Small intestine (tissue), 7 donors: ENCODE measurements at regions not wholly inside any gene's neighbourhood (a gene's known extent, or its start where the extent isn't known, plus 50 kb on each side); places are given as distances from the start of the nearest gene placed in this dataset.

Experiments used
- DNase-seq, 2 donors: peaks; one replicate each; pipeline versions ENCODE4 v3.0.0 to v3.0.0-alpha.2; 2013
- FAIRE-seq: peaks from 2 replicates; lab custom pipeline; 2012; peaks lifted over from hg19 to GRCh38; lab: Jason Lieb, UNC
- H3K27ac ChIP-seq, 3 donors: one replicate each; pipeline ENCODE4 v1.5.1; 2013; ENCODE audit warnings: low read length in 2 of 3, mild to moderate bottlenecking in 2 of 3, control low read depth in 1 of 3, inconsistent platforms in 1 of 3, low read depth in 1 of 3, moderate library complexity in 1 of 3
- H3K27me3 ChIP-seq, 3 donors: one replicate each; pipeline ENCODE4 v1.6.1; 2013; ENCODE audit warnings: low read length in 3 of 3, inconsistent platforms in 1 of 3; ENCODE audit not compliant: control insufficient read depth in 3 of 3, insufficient read depth in 3 of 3
- H3K36me3 ChIP-seq, 3 donors: one replicate each; pipeline ENCODE4 v1.6.1; 2013; ENCODE audit warnings: low read length in 3 of 3, inconsistent platforms in 1 of 3, low read depth in 1 of 3, mild to moderate bottlenecking in 1 of 3, moderate library complexity in 1 of 3; ENCODE audit not compliant: control insufficient read depth in 3 of 3, insufficient read depth in 2 of 3
- H3K4me1 ChIP-seq, 3 donors: one replicate each; pipeline ENCODE4 v1.6.1; 2013; ENCODE audit warnings: low read length in 2 of 3, inconsistent platforms in 1 of 3, low read depth in 1 of 3, mild to moderate bottlenecking in 1 of 3, moderate library complexity in 1 of 3; ENCODE audit not compliant: control insufficient read depth in 3 of 3, insufficient read depth in 2 of 3
- H3K4me3 ChIP-seq, 3 donors: one replicate each; pipeline ENCODE4 v1.5.1; 2013; ENCODE audit warnings: low read length in 3 of 3, control low read depth in 1 of 3, inconsistent platforms in 1 of 3, low read depth in 1 of 3, mild to moderate bottlenecking in 1 of 3, moderate library complexity in 1 of 3
- H3K9me3 ChIP-seq, 2 donors: one replicate each; pipeline ENCODE4 v1.6.1; 2013; ENCODE audit warnings: low read depth in 1 of 2, low read length in 1 of 2; ENCODE audit not compliant: control insufficient read depth in 2 of 2, insufficient read depth in 1 of 2
- WGBS, 3 donors: extraction: QIAGEN DNeasy Blood & Tissue Kit; methylation state at CpG; one replicate each; pipeline ENCODE4 v1.1.7; 2013; 5-methylcytosine and 5-hydroxymethylcytosine counted together
- donor health status: healthy with polysubstance abuse.
- donor health status: control.
- donor health status: control.
- donor health status: Bipolar disorder and iron deficiency.
- donor health status: healthy.

DNA sequence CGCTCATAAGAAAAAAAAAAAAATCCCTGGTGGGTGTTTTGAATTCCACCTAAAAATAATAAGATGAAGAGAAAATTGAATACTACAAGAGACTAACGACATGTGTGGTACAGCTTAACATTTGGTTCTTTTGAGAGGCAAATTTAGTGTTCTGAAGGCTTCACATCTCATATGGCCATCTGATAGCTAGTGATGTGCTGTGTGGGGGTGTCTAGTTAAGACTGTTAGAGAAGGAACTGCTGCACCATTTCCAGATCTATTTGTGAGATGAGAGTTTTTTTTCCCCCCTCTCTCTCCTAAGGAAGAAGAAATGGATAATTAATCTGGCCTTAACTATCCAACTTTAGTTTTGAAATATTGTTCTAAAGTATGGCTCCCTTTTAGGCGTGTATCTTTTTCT lies 321.6 kb downstream of the SLC4A3 start:
- H3K27me3 ChIP-seq: no peaks in the 10 kb centered on the region
- H3K4me3 ChIP-seq: no peak overlapping the region
- no peaks in the 10 kb centered on the region for H3K36me3 ChIP-seq
- no peak overlapping the region for H3K27ac ChIP-seq
- 82 to 86% (median 83%) methylated on average over 3 of the region's 3 CpGs for WGBS, 3 donors
- H3K4me1 ChIP-seq: no peaks in the 10 kb centered on the region
- DNase-seq (no peak), FAIRE-seq (no peak)
- no peaks in the 10 kb centered on the region for H3K9me3 ChIP-seq

GRCh38 chr2:219951099-219951498 lies 323.7 kb downstream of the SLC4A3 start:
- no peaks in the 10 kb centered on the region for H3K27me3 ChIP-seq
- no peak overlapping the region for H3K27ac ChIP-seq
- H3K4me3 ChIP-seq: no peak overlapping the region
- DNase-seq: no peak
- H3K36me3 ChIP-seq: no peaks in the 10 kb centered on the region
- no peaks in the 10 kb centered on the region for H3K4me1 ChIP-seq
- peaks cover 0 to 5% of the 10 kb centered on the region in 2 donors for H3K9me3 ChIP-seq
- FAIRE-seq: no peak

- WGBS, 3 donors: 59 to 70% (median 68%) methylated on average over 1 of the region's 1 CpG
- FAIRE-seq: no peak
- no peak overlapping the region for H3K27ac ChIP-seq
- H3K36me3 ChIP-seq: no peaks in the 10 kb centered on the region
- no peak for DNase-seq
- no peak overlapping the region for H3K4me3 ChIP-seq
- no peaks in the 10 kb centered on the region for H3K27me3 ChIP-seq
- no peaks in the 10 kb centered on the region for H3K4me1 ChIP-seq
- H3K9me3 ChIP-seq: peaks cover 0 to 13% of the 10 kb centered on the region in 2 donors
Observed at GRCh38 chr2:219954331-219954730, 326.9 kb downstream of the SLC4A3 start.

- Histone ChIP-seq H3K9me3 (peaks cover 0 to 13% of the 10 kb centered on the region in 2 donors), H3K4me1 (no peaks in the 10 kb centered on the region), H3K27me3 (no peaks in the 10 kb centered on the region), H3K4me3 (no peak overlapping the region), H3K36me3 (no peaks in the 10 kb centered on the region), H3K27ac (no peak overlapping the region)
- WGBS, 3 donors: 6 to 42% (median 8%) methylated on average over 1 of the region's 1 CpG
- FAIRE-seq (no peak), DNase-seq (no peak)
Observed at GRCh38 chr2:219957820-219958219, 330.4 kb downstream of the SLC4A3 start.

- Histone ChIP-seq H3K9me3 (peaks cover 0 to 13% of the 10 kb centered on the region in 2 donors), H3K4me3 (no peak overlapping the region), H3K36me3 (no peaks in the 10 kb centered on the region), H3K27me3 (no peaks in the 10 kb centered on the region), H3K4me1 (no peaks in the 10 kb centered on the region), H3K27ac (no peak overlapping the region)
- no peak for FAIRE-seq
- WGBS, 3 donors: 41 to 72% (median 66%) methylated on average over 1 of the region's 1 CpG
- DNase-seq: no peak
Observed at GRCh38 chr2:219958941-219959340, 331.5 kb downstream of the SLC4A3 start.

DNA sequence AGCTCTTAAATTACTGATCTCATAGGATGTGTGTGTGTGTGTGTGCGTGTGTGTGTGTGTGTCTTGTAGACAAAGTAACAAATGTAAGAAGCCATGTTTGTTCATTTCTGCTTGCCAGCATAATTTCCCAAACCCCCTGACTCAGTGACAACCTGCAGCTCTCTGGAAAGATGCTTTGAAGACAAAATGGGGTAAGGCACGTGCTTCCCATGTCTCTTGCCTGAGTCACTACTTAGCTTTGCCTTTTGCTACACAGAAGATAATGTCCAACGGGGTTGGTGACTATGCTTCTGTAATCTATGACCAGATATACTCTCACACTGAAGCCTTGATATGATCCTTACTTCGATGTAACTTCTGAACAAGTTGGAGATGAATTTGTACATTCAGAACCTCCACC lies 332.0 kb downstream of the SLC4A3 start:
- FAIRE-seq (no peak), DNase-seq (no peak)
- no peaks in the 10 kb centered on the region for H3K27me3 ChIP-seq
- H3K27ac ChIP-seq: no peak overlapping the region
- H3K4me3 ChIP-seq: no peak overlapping the region
- H3K36me3 ChIP-seq: no peaks in the 10 kb centered on the region
- peaks cover 0 to 13% of the 10 kb centered on the region in 2 donors for H3K9me3 ChIP-seq
- WGBS, 3 donors: 37 to 70% (median 37%) methylated on average over 4 of the region's 4 CpGs
- H3K4me1 ChIP-seq: no peaks in the 10 kb centered on the region

DNA sequence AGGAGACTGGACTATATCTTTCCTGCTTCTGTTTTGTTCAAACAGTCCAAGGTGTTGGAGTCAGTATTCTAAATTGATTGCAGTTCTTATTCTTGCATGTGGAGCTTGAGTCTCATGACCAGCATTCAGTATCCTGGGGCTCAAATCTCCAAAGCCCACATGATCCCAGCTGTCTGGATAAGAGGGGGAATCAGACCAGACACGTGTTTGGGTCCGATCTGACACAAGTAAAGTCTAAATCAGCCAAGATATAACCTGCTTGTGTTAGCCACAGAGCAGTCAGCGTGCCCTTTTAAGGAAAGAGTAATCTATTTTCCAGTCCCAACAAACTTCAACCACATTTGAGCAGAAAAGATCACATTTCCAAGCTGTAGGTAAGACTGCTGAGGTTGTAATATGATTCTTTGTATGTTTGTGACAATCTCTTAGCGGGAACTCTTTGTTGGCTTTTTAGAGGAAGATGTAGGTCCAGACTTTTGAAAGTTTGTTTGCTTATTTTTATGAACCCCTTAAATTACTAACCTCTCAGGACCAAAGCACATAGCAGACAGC lies 334.6 kb downstream of the SLC4A3 start:
- Histone ChIP-seq H3K27me3 (no peaks in the 10 kb centered on the region), H3K36me3 (no peaks in the 10 kb centered on the region), H3K4me1 (no peaks in the 10 kb centered on the region), H3K9me3 (peaks cover 0 to 3% of the 10 kb centered on the region in 2 donors), H3K27ac (no peak overlapping the region), H3K4me3 (no peak overlapping the region)
- 24 to 49% (median 42%) methylated on average over 4 of the region's 4 CpGs for WGBS, 3 donors
- no peak for FAIRE-seq
- no peak for DNase-seq

DNA sequence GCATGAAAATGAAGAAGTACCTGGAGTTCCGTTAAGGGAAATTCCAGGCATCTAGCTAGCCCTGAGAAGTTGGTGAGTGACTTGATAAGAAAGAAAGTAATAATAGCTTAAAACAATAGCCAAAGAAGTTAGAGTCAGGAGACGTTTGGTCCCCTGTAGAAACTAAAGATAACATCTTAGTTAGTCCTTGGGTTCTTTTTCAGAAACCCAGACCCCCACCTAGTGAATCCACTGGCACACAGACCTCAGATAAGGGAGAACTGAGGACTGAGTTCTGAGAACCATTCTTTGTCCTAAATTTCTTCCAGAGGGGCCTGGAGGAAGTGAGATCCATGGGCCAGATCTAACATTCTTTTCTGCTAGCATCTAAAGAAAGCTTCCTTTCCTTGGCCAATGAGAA lies 335.4 kb downstream of the SLC4A3 start:
- Histone ChIP-seq H3K27me3 (no peaks in the 10 kb centered on the region), H3K27ac (no peak overlapping the region), H3K36me3 (no peaks in the 10 kb centered on the region), H3K9me3 (no peaks in the 10 kb centered on the region), H3K4me3 (no peak overlapping the region), H3K4me1 (no peaks in the 10 kb centered on the region)
- DNase-seq: no peak
- 33 to 74% (median 41%) methylated on average over 2 of the region's 2 CpGs for WGBS, 3 donors
- no peak for FAIRE-seq
